ENCODE measurements at regions not wholly inside any gene's neighbourhood (a gene's known extent, or its start where the extent isn't known, plus 50 kb on each side); places are given as distances from the start of the nearest gene placed in this dataset.
A peak's percentile ranks its signal among the peaks of the same experiment; 100 is the strongest.
"Not testable (repeated sequence)": the region's sequence is repeated elsewhere in the genome, so short reads cannot be mapped to it uniquely, and the experiment has no call there.

DNA sequence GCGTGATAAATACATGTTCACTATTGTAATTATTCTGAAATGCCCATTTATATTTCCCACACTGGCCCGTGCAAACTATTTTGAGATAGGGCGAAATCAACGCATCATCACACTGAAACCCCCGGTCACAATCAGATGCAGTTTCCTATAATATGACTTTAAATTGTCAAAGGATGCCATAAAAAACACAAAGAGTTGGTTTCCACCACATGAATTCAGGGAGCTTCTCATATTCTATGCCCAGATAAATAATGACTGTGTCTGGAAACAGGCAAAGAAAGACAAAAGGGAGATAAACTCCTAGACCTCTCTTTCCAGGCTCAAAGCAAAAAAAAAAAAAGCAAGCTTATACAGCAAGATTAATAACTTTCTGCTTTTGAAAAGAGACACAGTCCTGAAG, 375.8 kb upstream of the AKR1E2 start:
- DNase-seq (ENCODE audit: low read depth, low spot score) = no peak

DNA sequence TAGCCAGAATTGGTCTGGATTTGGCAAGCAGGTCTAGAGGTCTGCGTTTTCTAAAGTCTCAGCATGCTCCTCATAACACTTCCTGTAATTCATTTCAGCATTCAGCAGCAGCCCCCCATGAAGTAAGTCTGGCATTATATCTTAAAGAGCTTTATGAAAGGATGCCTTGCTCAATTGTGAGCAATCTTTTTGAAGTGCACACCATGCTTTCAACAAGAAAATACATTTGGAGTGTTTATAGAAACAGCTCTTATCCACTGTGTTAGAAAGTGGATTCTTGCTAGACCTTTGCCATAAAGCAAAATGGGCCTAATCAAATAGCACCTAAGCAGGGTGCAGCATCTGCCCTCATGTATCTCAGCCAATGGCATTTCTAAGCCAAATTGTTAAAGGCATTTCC, 378.0 kb upstream of the AKR1E2 start:
- DNase-seq (ENCODE audit: low read depth, low spot score) = no peak

DNA sequence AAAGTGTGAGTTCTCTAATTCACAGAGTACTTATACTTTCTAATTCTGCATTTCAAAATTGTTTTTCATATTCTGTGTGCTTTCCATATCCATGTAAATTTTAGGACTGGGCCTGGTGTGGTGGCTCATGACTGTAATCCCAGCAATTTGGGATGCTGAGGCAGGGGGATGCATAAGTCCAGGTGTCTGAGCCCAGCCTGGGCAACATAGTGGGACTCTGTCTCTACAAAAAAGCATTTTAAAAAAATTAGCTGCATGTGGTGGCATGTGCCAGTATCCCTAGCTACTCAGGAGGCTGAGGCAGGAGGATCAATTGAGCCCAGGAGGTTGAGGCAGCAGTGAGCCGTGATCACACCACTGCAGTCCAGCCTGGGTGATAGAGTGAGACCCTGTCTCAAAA, 382.6 kb upstream of the AKR1E2 start:
- DNase-seq (ENCODE audit: low read depth, low spot score) = no peak

DNA sequence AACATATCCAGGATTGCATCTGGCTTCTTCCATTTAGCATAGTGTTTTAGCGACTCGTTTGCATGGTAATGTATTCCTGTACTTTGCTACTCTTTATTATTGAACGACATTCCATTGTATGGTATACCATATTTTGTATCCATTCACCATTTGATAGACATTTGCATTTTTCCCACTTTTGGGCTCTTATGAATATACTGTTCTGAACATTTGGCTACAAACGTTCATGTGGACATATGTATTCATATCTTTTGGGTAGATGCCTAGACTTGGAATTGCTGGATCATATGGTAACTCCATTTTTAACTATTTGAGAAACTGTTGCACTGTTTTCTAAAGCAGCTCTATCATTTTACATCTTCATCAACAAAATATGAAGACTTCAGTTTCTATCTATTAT, 383.7 kb upstream of the AKR1E2 start:
- no peak for DNase-seq (ENCODE audit: low read depth, low spot score)

DNA sequence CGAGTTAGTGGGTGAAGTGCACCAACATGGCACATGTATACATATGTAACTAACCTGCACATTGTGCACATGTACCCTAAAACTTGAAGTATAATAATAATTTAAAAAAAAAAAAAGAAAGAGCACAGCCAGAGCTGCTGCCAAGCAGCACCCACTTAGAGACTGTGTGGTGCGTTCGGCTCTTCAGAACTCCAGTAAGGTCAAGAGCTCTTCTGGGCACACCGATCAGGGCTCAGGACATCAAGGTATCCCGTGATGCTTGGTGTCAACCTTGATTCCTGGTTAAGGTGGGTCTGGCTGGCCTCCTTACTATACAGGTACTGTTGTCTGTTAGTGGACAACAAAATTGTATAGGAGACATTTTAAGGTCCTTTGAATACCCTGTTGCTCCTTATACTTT, 385.7 kb upstream of the AKR1E2 start:
- DNase-seq (ENCODE audit: low read depth, low spot score) = no peak

DNA sequence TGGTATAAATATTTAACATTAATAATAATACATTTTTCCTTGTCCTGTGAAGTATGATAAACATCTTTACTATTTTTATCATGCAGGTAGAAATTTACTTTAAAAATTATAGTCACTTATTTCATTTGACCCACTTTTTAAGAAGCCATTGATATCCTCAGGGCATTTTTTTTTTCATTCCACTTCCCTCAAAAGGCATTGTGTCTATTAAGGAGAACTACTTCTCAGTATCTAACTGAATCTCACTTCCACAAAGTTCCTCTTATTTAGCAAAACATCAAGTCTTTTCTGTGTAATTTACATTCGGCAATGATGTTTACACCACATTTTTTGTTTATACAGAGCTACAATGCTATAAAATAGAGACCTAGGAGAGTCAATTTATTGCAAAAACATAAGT, 388.2 kb upstream of the AKR1E2 start:
- no peak for DNase-seq (ENCODE audit: low read depth, low spot score)

DNA sequence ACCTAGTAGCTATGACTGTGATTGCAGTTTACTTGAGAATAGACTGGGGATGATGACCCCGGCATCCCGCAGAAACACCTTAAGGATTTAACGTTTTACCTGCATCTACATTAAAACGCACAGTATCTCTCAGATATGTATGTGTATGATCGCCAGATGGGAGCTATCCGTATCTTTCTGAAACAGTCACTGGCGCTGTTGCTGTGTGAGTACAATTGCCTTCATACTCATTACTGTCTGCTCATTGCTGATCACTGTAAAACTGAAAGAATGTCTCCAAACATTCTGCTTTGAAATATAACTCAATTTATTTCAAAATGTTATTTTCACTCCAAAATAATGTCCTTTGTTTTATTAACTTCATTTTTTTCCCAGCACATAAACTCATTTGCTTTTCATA, 388.9 kb upstream of the AKR1E2 start:
- DNase-seq (ENCODE audit: low read depth, low spot score) = no peak

DNA sequence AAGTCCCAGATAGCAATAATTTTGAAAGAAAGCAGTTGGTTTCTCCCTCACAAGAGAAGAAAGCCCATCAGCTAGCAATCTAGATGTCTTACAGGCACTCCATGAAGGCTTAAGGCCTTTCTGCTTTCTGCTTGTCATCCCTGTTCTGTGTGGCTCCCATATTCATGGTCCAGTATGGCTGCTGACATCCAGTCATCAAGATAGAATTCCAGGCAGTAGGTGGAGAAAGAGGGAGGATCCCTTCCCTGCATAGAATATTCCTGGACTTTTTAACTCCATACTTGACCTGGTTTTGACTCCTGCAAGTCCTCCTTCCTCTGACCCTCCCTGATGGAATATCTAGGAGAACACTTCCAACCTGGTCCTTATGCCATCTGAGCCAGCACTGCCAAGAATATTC, 389.9 kb upstream of the AKR1E2 start:
- DNase-seq (ENCODE audit: low read depth, low spot score) = no peak

DNA sequence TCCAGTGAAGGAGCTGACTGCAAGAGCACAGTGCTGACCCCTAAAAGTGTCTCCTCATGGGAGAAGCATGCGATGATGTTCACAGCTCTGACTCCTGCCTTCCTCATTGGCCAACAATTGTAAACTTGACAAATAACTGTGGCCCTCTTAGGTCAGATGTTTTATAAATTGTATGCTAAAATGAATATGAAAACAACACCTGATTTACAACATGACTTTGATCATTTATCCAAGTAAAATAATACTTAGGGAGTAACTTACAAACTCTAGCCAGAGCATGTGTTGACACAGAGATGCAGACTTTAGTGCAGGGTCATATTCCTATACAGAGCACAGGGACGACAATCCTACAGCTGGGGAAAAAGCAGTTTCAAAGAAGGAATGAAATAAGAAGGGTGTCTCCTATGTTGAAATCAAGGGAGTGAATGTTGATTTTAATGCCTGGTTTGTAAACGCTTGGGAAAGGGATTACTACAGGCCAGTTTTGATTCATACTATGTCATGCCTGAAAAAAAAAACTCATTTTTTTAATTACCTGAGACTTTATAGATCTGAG, 391.4 kb upstream of the AKR1E2 start:
- DNase-seq (ENCODE audit: low read depth, low spot score) = no peak

DNA sequence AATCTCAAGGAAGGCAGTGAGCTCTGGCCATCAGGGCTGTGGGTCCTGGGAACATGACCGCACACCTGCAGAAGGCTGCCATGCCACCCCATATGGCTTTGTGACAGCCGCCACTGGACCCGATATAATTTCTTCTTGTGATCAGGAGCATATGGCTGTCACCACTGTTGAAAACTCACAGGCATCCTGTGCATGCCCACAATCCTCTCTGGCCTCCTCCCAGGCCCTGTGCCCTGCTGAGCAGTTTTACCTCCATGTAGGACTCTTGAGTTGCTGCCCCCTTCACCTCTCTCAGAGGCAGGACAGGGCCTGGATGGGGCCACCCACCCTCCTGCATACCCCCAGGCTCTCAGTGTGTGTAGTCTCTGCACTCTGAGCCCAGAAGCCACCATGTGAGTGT, 391.9 kb upstream of the AKR1E2 start:
- DNase-seq (ENCODE audit: low read depth, low spot score) = no peak

DNA sequence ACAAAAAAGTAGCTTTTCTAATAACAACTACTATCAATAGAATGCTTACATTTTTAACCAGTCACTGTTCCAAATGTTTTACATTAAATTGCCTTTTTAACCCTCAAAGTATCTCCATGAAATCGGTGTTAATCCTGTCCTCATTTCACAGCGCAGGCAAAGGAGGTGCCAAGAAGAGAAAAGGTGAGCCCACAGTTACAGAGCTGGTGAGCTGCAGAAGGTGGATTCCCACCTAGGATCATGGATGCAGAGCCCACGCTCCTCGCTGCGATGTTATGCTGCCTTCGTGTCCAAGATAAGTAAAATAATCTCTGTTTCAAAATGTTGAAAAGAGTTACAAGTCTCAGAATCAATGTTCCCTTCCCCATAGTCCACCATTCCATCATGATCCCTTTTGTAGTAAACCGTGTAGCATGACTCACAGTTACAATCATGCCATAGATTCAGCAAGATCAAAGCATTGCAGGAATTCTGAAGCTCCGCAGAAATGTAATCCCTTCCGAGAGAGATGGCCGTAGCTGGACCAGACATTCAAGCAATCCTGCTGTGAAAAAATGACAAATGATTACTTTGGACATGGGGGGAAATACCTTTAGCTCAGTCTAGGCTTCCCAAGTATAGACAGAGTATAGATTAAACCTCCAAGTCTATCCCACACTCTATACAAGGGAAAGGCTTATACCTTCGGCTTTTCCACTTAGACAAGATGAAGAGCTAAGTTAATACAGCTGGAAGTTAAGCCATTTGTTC, 394.7 kb upstream of the AKR1E2 start:
- peak; percentile 49 for DNase-seq (ENCODE audit: low read depth, low spot score)

DNA sequence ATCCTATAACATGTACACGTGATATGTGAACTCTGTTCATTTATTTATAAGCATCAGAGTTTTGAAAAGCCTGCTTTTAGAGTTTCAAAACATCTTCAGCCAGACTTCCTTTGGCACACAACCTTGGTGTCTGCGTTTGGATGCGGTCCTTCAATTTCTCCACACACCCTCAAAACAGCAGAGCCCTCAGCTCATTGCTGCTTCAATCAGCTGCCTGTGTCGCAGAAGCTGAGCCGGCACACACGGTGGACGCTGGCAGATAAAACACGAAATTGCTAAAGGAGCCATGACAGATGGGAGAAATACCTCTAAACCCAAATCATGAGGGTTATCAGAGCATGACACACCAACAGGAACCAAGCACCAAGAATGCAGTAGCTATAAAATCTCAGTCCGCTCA, 396.4 kb upstream of the AKR1E2 start:
- DNase-seq (ENCODE audit: low read depth, low spot score) = no peak

DNA sequence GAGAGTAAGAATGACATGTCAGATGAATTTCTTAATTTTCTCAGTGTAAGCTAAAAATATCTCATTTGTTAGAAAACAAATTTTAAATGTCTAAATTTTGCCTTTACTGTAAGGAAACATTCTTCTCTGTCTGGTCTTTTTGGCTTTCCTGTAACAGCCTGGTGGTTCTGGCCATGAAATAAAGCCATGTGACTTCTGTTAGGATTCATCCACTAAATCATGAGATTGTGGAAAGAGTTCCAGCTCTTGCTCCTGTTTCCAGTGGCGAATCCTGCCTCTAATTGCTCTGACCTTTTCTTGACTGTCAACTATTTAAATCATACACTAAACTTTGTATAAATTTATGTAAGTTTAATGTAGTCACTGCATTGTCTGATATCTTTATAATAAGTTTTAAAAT, 398.5 kb upstream of the AKR1E2 start:
- no peak for DNase-seq (ENCODE audit: low read depth, low spot score)

DNA sequence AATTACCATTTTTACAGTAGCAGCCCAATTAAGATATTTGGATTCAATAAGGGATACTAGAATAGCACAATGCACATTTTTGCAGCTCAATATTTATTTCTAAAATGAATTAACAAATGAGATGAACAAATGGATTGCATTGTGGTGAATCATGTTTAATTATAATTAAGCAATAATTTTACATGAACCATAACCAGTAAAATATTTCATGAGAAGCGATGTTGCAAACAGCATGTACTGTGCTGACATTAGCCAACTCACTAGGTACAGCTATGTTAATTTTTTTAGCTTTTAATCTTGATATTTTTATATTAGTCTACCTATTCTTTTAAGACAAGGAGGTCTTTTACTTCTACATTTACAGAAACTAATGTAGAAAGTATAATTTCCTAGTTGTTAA, 399.1 kb upstream of the AKR1E2 start:
- no peak for DNase-seq (ENCODE audit: low read depth, low spot score)

DNA sequence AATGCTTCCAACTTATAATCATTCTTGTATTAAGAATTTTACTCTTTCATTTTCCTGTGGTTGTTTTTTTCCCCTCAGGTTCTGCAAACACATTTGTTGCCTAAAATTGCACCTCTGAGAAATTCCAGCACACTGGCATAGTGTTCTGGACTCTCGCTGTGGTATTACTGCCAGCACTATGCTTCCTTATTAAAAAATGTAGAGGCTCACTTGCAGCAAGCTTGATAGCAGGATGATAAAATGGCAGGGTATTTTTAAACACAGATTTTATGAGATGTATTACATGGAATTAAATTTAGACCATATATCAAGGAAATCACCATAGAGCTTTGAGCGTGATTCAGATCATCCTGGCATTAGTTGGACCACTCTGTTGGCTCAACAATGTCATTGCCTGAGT, 416.7 kb upstream of the AKR1E2 start:
- DNase-seq (ENCODE audit: low read depth, low spot score) = no peak

DNA sequence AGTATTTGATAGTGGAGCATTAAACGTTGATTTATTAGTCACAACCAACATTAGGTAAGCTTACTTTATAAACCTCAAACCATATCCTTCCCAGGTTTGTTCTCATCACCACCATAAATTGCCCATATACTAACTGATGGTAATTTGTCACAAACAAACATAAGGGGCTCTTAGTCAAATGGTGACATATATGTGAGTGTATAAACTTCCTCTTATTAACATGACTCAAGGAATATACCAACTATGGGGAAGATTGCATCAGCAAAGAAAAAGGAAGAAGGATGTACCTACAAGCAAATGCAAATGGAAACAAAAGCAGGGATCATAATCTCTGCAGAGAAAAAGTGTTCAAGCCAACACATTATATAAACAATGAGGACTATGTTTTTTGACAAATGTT, 418.2 kb upstream of the AKR1E2 start:
- DNase-seq (ENCODE audit: low read depth, low spot score) = no peak

DNA sequence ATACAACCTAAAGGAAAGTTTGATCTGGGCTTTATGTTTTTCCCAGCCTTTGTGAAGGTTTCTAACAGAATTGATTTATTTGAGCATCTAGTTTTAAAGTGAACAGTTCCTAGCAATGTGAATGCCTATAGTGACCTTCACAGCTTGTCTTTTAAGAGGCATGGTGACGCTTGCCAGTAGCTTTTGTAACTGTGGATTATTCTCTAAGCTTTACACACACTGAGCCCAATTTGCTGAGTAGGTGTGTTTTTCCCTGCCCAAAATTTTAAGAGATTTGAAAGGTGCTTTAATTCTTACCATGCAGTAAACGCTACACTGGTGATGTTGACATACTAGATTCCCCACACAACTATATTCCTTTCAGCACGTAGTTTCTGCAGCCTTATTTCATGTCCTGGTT, 420.2 kb upstream of the AKR1E2 start:
- DNase-seq (ENCODE audit: low read depth, low spot score) = no peak

DNA sequence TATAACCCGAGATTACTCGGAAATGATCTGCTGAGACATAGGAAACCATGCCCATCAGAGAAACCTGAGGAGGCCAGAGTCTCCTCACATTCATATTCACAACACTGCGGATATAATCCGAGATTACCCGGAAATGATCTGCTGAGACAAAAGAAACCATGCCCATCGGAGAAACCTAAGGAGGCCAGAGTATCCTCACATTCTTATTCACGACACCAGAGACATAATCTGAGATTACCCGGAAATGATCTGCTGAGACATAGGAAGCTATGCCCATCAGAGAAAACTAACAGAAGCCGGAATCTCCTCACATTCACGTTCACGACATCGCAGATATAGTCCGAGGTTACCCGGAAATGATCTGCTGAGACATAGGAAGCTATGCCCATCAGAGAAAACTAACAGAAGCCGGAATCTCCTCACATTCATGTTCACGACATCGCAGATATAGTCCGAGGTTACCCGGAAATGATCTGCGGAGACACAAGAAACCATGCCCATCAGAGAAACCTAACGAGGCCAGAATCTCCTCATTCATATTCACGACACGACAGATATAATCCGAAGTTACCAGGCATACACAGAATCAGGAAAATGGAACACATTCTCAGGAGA, 422.3 kb upstream of the AKR1E2 start:
- no peak for DNase-seq (ENCODE audit: low read depth, low spot score)

DNA sequence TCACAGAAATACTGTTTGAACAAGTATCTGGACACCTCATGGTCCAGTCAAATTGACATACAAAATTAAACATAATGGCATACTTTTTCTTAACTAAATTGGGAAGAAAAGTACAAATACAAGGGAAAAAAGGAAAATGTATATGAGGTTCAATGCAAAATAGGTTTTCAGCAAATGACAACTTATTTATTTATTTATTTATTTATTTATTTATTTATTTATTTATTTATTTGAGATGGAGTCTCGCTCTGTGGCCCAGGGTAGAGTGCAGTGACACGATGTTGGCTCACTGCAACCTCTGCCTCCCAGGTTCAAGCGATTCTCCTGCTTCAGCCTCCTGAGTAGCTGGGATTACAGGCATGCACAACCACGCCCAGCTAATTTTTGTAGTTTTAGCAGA, 424.9 kb upstream of the AKR1E2 start:
- DNase-seq (ENCODE audit: low read depth, low spot score) = not testable (repeated sequence)

DNA sequence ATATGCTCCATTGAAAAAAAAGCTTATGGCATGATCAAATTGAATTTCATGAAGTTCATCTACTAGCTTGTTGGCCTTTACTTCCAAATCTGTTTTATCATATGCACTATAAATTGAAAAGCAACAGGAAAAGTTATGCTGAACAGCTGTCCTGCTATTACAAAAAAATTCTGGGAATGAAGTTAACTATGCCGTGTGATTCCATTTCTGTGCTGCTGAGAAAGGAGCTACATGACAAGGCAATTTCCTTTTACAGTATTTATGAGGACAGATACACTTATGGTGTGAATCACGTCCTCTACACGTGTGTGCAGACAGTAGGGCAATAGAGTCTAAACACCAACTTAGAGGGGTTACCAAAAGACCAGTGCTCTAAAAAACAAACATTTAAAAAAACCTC, 426.5 kb upstream of the AKR1E2 start:
- DNase-seq (ENCODE audit: low read depth, low spot score) = no peak

DNA sequence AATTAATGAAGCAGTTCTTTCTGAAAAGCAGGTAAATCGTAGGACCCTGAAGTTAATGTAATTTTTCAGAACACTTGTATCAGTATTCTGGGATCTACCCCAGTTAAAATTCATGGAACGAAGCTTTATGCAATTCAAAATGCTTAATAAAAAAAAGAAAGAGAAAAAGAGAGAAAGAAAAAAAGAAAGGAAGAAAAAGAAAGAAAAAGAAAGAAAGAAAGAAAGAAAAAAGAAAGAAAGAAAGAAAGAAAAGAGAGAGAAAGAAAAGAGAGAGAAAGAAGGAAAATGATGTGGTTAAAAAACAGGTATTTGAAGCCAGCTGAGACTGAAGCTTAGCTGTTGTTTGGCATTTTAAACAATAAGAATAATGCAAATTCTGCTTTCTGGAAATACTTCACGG, 427.4 kb upstream of the AKR1E2 start:
- no peak for DNase-seq (ENCODE audit: low read depth, low spot score)

DNA sequence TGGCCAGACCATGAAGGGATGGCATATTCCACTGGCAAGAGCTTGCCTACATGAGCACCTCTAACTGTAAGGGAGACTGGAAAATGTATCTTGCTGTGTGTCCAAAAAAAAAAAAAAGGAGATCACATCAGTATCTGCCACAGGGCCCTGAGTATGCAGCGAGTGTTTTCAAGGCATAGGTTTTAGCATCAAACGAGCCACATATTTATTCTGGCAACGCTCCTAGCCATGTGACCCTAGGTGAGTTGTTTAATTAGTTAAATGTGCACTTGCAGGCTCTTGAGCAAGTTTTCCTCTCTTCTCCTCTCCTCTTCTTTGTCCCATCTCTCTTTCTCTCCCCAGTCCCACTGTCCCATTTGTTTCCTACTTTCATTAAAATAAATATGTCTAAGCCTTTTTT, 428.7 kb upstream of the AKR1E2 start:
- DNase-seq (ENCODE audit: low read depth, low spot score) = no peak

Measured in smooth muscle cell of the brain vasculature (primary cell).